ENCODE measurements at regions not wholly inside any gene's neighbourhood (a gene's known extent, or its start where the extent isn't known, plus 50 kb on each side); places are given as distances from the start of the nearest gene placed in this dataset.

GRCh38 chr10:28880683-28880950, 203.3 kb downstream of the BAMBI start:
- TF ChIP-seq CTCF (IDR thresholded peaks at IDR 0.05; ENCODE audit: low read depth, low read length, poor library complexity, severe bottlenecking) (no peak), EZH2phosphoT487 (IDR thresholded peaks at IDR 0.05; ENCODE audit: borderline replicate concordance, low read length) (no peak)

All from DOHH2 (cell line).